ENCODE measurements at regions not wholly inside any gene's neighbourhood (a gene's known extent, or its start where the extent isn't known, plus 50 kb on each side); places are given as distances from the start of the nearest gene placed in this dataset.

GRCh38 chr9:115978091-115978490, 175.5 kb upstream of the PAPPA start:
- H3K4me3 ChIP-seq (ENCODE audit: low read length) = no peak overlapping the region

DNA sequence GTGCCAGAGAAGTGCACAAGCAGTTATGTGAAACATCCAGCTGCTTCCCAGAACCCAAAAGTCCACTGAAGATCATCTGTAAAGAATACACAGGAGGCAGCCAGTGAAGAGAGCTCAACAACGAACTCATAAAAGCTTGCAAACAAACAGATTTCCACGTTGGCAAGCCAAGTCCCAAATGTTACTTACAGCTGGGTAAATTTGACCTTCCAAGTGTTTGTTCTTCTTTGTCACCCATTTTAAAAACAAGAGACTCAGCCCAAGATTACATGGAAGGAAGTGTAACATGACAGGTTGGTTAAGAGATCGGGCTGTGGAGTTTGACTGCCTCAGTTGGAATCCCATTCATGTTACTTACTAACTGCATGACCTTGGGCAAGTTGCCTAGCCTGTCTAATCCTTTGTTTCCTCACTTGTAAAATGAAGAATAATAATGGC, 174.9 kb upstream of the PAPPA start:
- Histone ChIP-seq H3K27me3 (ENCODE audit: control insufficient read depth, insufficient read depth, low read length) (no peaks in the 10 kb centered on the region), H3K4me3 (ENCODE audit: low read length) (no peak overlapping the region), H3K36me3 (ENCODE audit: control insufficient read depth, insufficient read depth, low read length) (no peaks in the 10 kb centered on the region), H3K27ac (ENCODE audit: low read depth, low read length) (no peak overlapping the region), H3K9ac (ENCODE audit: low read length) (no peak overlapping the region), H3K4me1 (ENCODE audit: control insufficient read depth, insufficient read depth, low read length) (no peaks in the 10 kb centered on the region)

More at GRCh38 chr9:115978091-115978490, 175.5 kb upstream of the PAPPA start:
- Histone ChIP-seq H3K27ac (ENCODE audit: low read depth, low read length) (no peak overlapping the region), H3K4me1 (ENCODE audit: control insufficient read depth, insufficient read depth, low read length) (no peaks in the 10 kb centered on the region), H3K36me3 (ENCODE audit: control insufficient read depth, insufficient read depth, low read length) (no peaks in the 10 kb centered on the region), H3K9ac (ENCODE audit: low read length) (no peak overlapping the region), H3K27me3 (ENCODE audit: control insufficient read depth, insufficient read depth, low read length) (no peaks in the 10 kb centered on the region)

DNA sequence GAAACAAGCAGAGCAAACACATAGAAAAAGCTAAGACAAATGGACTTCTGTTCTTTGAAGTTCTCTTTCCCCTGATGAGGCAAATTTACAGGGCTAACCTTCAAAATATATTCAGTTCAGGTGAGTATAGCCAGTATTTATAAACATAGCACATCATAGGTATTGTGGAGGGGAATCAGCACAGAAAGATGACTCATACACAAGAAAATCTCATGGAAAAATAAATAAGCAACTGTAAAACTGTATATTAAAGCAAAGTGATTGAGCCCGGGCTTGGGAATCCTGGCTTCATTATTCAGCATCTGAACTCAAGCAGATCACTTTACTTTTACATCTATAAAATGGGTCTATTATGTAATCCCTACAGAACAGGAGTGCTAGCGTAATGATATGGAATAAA, 173.5 kb upstream of the PAPPA start:
- Histone ChIP-seq H3K27me3 (ENCODE audit: control insufficient read depth, insufficient read depth, low read length) (no peaks in the 10 kb centered on the region), H3K9ac (ENCODE audit: low read length) (no peak overlapping the region), H3K4me3 (ENCODE audit: low read length) (no peak overlapping the region), H3K4me1 (ENCODE audit: control insufficient read depth, insufficient read depth, low read length) (no peaks in the 10 kb centered on the region), H3K27ac (ENCODE audit: low read depth, low read length) (no peak overlapping the region), H3K36me3 (ENCODE audit: control insufficient read depth, insufficient read depth, low read length) (no peaks in the 10 kb centered on the region)

- no peaks in the 10 kb centered on the region for H3K27me3 ChIP-seq (ENCODE audit: control insufficient read depth, insufficient read depth, low read length)
- no peaks in the 10 kb centered on the region for H3K36me3 ChIP-seq (ENCODE audit: control insufficient read depth, insufficient read depth, low read length)
- H3K9ac ChIP-seq (ENCODE audit: low read length) = no peak overlapping the region
- H3K4me1 ChIP-seq (ENCODE audit: control insufficient read depth, insufficient read depth, low read length) = no peaks in the 10 kb centered on the region
- H3K4me3 ChIP-seq (ENCODE audit: low read length) = no peak overlapping the region
- no peak overlapping the region for H3K27ac ChIP-seq (ENCODE audit: low read depth, low read length)
Measured at GRCh38 chr9:115980502-115980901, 173.1 kb upstream of the PAPPA start.

- H3K9ac ChIP-seq (ENCODE audit: low read length) = no peak overlapping the region
Measured at GRCh38 chr9:115980976-115981375, 172.6 kb upstream of the PAPPA start.

GRCh38 chr9:115983366-115983765, 170.2 kb upstream of the PAPPA start:
- no peak overlapping the region for H3K4me3 ChIP-seq (ENCODE audit: low read length)
- H3K36me3 ChIP-seq (ENCODE audit: control insufficient read depth, insufficient read depth, low read length) = no peaks in the 10 kb centered on the region
- no peaks in the 10 kb centered on the region for H3K27me3 ChIP-seq (ENCODE audit: control insufficient read depth, insufficient read depth, low read length)
- no peak overlapping the region for H3K9ac ChIP-seq (ENCODE audit: low read length)
- no peaks in the 10 kb centered on the region for H3K4me1 ChIP-seq (ENCODE audit: control insufficient read depth, insufficient read depth, low read length)
- no peak overlapping the region for H3K27ac ChIP-seq (ENCODE audit: low read depth, low read length)

More at GRCh38 chr9:115980976-115981375, 172.6 kb upstream of the PAPPA start:
- Histone ChIP-seq H3K27ac (ENCODE audit: low read depth, low read length) (no peak overlapping the region), H3K27me3 (ENCODE audit: control insufficient read depth, insufficient read depth, low read length) (no peaks in the 10 kb centered on the region), H3K4me3 (ENCODE audit: low read length) (no peak overlapping the region), H3K4me1 (ENCODE audit: control insufficient read depth, insufficient read depth, low read length) (no peaks in the 10 kb centered on the region), H3K36me3 (ENCODE audit: control insufficient read depth, insufficient read depth, low read length) (no peaks in the 10 kb centered on the region)

- H3K4me3 ChIP-seq (ENCODE audit: low read length) = no peak overlapping the region
- no peaks in the 10 kb centered on the region for H3K36me3 ChIP-seq (ENCODE audit: control insufficient read depth, insufficient read depth, low read length)
- no peak overlapping the region for H3K27ac ChIP-seq (ENCODE audit: low read depth, low read length)
- no peaks in the 10 kb centered on the region for H3K27me3 ChIP-seq (ENCODE audit: control insufficient read depth, insufficient read depth, low read length)
- no peak overlapping the region for H3K9ac ChIP-seq (ENCODE audit: low read length)
- no peaks in the 10 kb centered on the region for H3K4me1 ChIP-seq (ENCODE audit: control insufficient read depth, insufficient read depth, low read length)
Measured at GRCh38 chr9:115985657-115986056, 167.9 kb upstream of the PAPPA start.

DNA sequence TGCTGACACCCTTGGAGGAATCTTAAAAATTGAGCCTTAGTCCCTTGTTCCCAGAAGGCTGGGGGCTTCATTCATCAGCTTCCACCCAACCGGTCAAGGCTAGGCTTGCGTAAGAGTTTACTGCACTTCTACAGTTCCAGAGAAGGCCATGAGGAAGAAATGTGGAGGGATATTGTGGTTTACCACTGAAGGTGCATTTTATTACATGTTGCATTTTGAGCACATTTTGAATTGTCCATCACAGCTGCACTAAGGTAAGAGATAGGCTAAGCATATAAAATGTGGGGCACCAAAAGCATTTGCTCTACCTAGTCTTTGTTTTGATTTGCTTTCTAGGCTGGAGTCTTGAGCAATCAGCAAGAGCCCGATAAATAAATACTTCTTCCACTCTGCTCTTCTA, 167.1 kb upstream of the PAPPA start:
- no peaks in the 10 kb centered on the region for H3K27me3 ChIP-seq (ENCODE audit: control insufficient read depth, insufficient read depth, low read length)
- no peak overlapping the region for H3K27ac ChIP-seq (ENCODE audit: low read depth, low read length)
- no peaks in the 10 kb centered on the region for H3K36me3 ChIP-seq (ENCODE audit: control insufficient read depth, insufficient read depth, low read length)
- no peaks in the 10 kb centered on the region for H3K4me1 ChIP-seq (ENCODE audit: control insufficient read depth, insufficient read depth, low read length)
- H3K9ac ChIP-seq (ENCODE audit: low read length) = no peak overlapping the region
- no peak overlapping the region for H3K4me3 ChIP-seq (ENCODE audit: low read length)

DNA sequence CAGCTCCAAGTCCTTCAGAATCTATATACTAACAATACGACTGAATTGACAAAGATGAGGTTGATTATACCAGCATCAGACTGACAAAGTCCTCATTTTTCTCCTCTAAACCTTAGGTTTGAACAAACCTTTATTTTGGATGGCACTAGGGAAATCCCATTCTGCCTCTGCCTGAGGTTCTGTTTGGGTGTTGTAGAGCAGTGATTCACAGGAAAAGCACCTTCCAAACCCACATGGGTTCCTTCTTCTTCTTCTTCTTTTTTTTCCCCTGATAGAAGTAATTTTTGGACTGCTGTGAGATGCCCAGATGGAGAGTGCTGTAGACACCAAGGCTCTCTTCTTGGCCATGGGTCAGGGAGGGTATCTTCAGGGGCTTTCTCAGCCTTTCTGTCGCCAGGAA, 164.9 kb upstream of the PAPPA start:
- Histone ChIP-seq H3K4me1 (ENCODE audit: control insufficient read depth, insufficient read depth, low read length) (no peaks in the 10 kb centered on the region), H3K36me3 (ENCODE audit: control insufficient read depth, insufficient read depth, low read length) (no peaks in the 10 kb centered on the region), H3K9ac (ENCODE audit: low read length) (no peak overlapping the region), H3K27ac (ENCODE audit: low read depth, low read length) (no peak overlapping the region), H3K4me3 (ENCODE audit: low read length) (no peak overlapping the region), H3K27me3 (ENCODE audit: control insufficient read depth, insufficient read depth, low read length) (no peaks in the 10 kb centered on the region)

GRCh38 chr9:115989831-115990230, 163.8 kb upstream of the PAPPA start:
- Histone ChIP-seq H3K27ac (ENCODE audit: low read depth, low read length) (no peak overlapping the region), H3K27me3 (ENCODE audit: control insufficient read depth, insufficient read depth, low read length) (no peaks in the 10 kb centered on the region), H3K4me3 (ENCODE audit: low read length) (no peak overlapping the region), H3K36me3 (ENCODE audit: control insufficient read depth, insufficient read depth, low read length) (no peaks in the 10 kb centered on the region), H3K9ac (ENCODE audit: low read length) (no peak overlapping the region), H3K4me1 (ENCODE audit: control insufficient read depth, insufficient read depth, low read length) (no peaks in the 10 kb centered on the region)

- Histone ChIP-seq H3K27me3 (ENCODE audit: control insufficient read depth, insufficient read depth, low read length) (no peaks in the 10 kb centered on the region), H3K36me3 (ENCODE audit: control insufficient read depth, insufficient read depth, low read length) (no peaks in the 10 kb centered on the region), H3K27ac (ENCODE audit: low read depth, low read length) (no peak overlapping the region), H3K9ac (ENCODE audit: low read length) (no peak overlapping the region), H3K4me3 (ENCODE audit: low read length) (no peak overlapping the region), H3K4me1 (ENCODE audit: control insufficient read depth, insufficient read depth, low read length) (no peaks in the 10 kb centered on the region)
Measured at GRCh38 chr9:115992834-115993233, 160.8 kb upstream of the PAPPA start.

GRCh38 chr9:115997923-115998322, 155.7 kb upstream of the PAPPA start:
- Histone ChIP-seq H3K36me3 (ENCODE audit: control insufficient read depth, insufficient read depth, low read length) (no peaks in the 10 kb centered on the region), H3K27me3 (ENCODE audit: control insufficient read depth, insufficient read depth, low read length) (no peaks in the 10 kb centered on the region), H3K4me1 (ENCODE audit: control insufficient read depth, insufficient read depth, low read length) (no peaks in the 10 kb centered on the region), H3K4me3 (ENCODE audit: low read length) (no peak overlapping the region), H3K9ac (ENCODE audit: low read length) (no peak overlapping the region), H3K27ac (ENCODE audit: low read depth, low read length) (no peak overlapping the region)

GRCh38 chr9:115998666-115999065, 154.9 kb upstream of the PAPPA start:
- Histone ChIP-seq H3K36me3 (ENCODE audit: control insufficient read depth, insufficient read depth, low read length) (no peaks in the 10 kb centered on the region), H3K9ac (ENCODE audit: low read length) (no peak overlapping the region), H3K27me3 (ENCODE audit: control insufficient read depth, insufficient read depth, low read length) (no peaks in the 10 kb centered on the region), H3K27ac (ENCODE audit: low read depth, low read length) (no peak overlapping the region), H3K4me1 (ENCODE audit: control insufficient read depth, insufficient read depth, low read length) (no peaks in the 10 kb centered on the region), H3K4me3 (ENCODE audit: low read length) (no peak overlapping the region)
